ENCODE measurements at regions not wholly inside any gene's neighbourhood (a gene's known extent, or its start where the extent isn't known, plus 50 kb on each side); places are given as distances from the start of the nearest gene placed in this dataset.

DNA sequence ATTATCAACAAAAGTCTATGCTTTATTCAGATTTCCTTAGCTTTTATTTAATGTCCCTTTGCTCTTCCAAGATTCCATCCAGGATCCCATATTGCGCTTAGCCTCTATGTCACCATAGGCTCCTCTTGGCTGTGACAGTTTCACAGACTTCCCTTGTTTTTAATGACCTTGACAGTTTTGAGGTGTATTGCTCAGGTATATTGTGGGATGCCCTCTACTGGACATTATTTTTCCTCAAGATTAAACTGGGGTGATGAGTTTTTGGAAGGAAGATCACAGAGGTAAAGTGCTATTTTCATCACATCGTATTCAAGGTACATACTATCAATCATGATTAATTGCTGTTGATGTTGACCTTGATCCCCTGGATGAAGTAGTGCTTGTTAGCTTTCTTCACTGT lies 99.1 kb upstream of the SMAD3 start:
- TF ChIP-seq ATF7 (IDR thresholded peaks at IDR 0.05) (no peak), POLR2A (conservative IDR thresholded peaks at IDR 0.05) (no peak), ESRRB (CRISPR knock-in tag; IDR thresholded peaks at IDR 0.05; ENCODE audit: borderline replicate concordance) (no peak), SMARCE1 (IDR thresholded peaks at IDR 0.05) (no peak), ZFP91 (CRISPR knock-in tag; IDR thresholded peaks at IDR 0.05) (no peak), JUND (IDR thresholded peaks at IDR 0.05; ENCODE audit: borderline replicate concordance, low read depth, low read length) (no peak), JUND (tag; IDR thresholded peaks at IDR 0.05; ENCODE audit: borderline replicate concordance, low read depth, low read length) (no peak), CHD2 (IDR thresholded peaks at IDR 0.05; ENCODE audit: low read depth, low read length) (no peak), MYC (IDR thresholded peaks at IDR 0.05; ENCODE audit: low read depth, low read length) (no peak), MYC (CRISPR knock-in tag; IDR thresholded peaks at IDR 0.05; ENCODE audit: borderline replicate concordance, low read depth) (no peak), YY1 (IDR thresholded peaks at IDR 0.05; ENCODE audit: borderline replicate concordance in 1 of 3, control insufficient read depth in 1 of 3, extremely low read depth in 1 of 3, insufficient read depth in 3 of 3, insufficient read length in 1 of 3, insufficient replicate concordance in 2 of 3, low read depth in 1 of 3, low read length in 2 of 3) (no peak), FOSL1 (tag; conservative IDR thresholded peaks at IDR 0.05) (no peak), NFRKB (IDR thresholded peaks at IDR 0.05; ENCODE audit: low read depth) (no peak)
- TF ChIP-seq, protein P1, sequence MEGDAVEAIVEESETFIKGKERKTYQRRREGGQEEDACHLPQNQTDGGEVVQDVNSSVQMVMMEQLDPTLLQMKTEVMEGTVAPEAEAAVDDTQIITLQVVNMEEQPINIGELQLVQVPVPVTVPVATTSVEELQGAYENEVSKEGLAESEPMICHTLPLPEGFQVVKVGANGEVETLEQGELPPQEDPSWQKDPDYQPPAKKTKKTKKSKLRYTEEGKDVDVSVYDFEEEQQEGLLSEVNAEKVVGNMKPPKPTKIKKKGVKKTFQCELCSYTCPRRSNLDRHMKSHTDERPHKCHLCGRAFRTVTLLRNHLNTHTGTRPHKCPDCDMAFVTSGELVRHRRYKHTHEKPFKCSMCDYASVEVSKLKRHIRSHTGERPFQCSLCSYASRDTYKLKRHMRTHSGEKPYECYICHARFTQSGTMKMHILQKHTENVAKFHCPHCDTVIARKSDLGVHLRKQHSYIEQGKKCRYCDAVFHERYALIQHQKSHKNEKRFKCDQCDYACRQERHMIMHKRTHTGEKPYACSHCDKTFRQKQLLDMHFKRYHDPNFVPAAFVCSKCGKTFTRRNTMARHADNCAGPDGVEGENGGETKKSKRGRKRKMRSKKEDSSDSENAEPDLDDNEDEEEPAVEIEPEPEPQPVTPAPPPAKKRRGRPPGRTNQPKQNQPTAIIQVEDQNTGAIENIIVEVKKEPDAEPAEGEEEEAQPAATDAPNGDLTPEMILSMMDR (IDR thresholded peaks at IDR 0.05 in 2 of 3, conservative IDR thresholded peaks at IDR 0.05 in 1 of 3; ENCODE audit: insufficient read depth in 2 of 3, low read depth in 1 of 3, low read length in 3 of 3) = peak in 2 of 3 experiments; percentile 45 to 47; a peak in 4 of 6 replicates
